Aorta (tissue), 5 donors: ENCODE measurements at regions not wholly inside any gene's neighbourhood (a gene's known extent, or its start where the extent isn't known, plus 50 kb on each side); places are given as distances from the start of the nearest gene placed in this dataset.
A peak's percentile ranks its signal among the peaks of the same experiment; 100 is the strongest.
"Not testable (repeated sequence)": the region's sequence is repeated elsewhere in the genome, so short reads cannot be mapped to it uniquely, and the experiment has no call there.

Source experiments
- ATAC-seq: fragments of 200-7000 bp; cut with Tn5 transposase; one replicate; pipeline ENCODE4 v1.9.1; 2022; ENCODE audit warnings: moderate library complexity; ENCODE audit not compliant: low FRiP score
- DNase-seq, 2 donors: peaks; one replicate each; pipeline ENCODE4 v3.0.0-alpha.2; 2020
- H3K27ac ChIP-seq, 2 donors: one replicate each; pipeline ENCODE4 v1.5.1; 2013; ENCODE audit warnings: low read length in 2 of 2, mild to moderate bottlenecking in 2 of 2, moderate library complexity in 2 of 2, control low read depth in 1 of 2, inconsistent platforms in 1 of 2, low read depth in 1 of 2
- H3K27me3 ChIP-seq, 2 donors: one replicate each; pipeline ENCODE4 v1.6.1; 2013; ENCODE audit warnings: control low read depth in 1 of 2, low read length in 1 of 2, mild to moderate bottlenecking in 1 of 2, moderate library complexity in 1 of 2; ENCODE audit not compliant: insufficient read depth in 2 of 2, control insufficient read depth in 1 of 2
- H3K36me3 ChIP-seq, 2 donors: one replicate each; pipeline ENCODE4 v1.6.1; 2013; ENCODE audit warnings: control low read depth in 1 of 2, low read length in 1 of 2, mild to moderate bottlenecking in 1 of 2; ENCODE audit not compliant: insufficient read depth in 2 of 2, control insufficient read depth in 1 of 2
- H3K4me1 ChIP-seq, 2 donors: one replicate each; pipeline ENCODE4 v1.6.1; 2013; ENCODE audit warnings: low read length in 2 of 2, control low read depth in 1 of 2, mild to moderate bottlenecking in 1 of 2, moderate library complexity in 1 of 2; ENCODE audit not compliant: insufficient read depth in 2 of 2, control insufficient read depth in 1 of 2
- H3K4me3 ChIP-seq, 2 donors: one replicate each; pipeline ENCODE4 v1.5.1; 2013; ENCODE audit warnings: low read length in 2 of 2, control low read depth in 1 of 2, mild to moderate bottlenecking in 1 of 2
- H3K9me3 ChIP-seq: one replicate; pipeline ENCODE4 v1.6.1; 2013; ENCODE audit warnings: mild to moderate bottlenecking, low read length; ENCODE audit not compliant: control insufficient read depth
- WGBS, 2 donors: extraction: QIAGEN DNeasy Blood & Tissue Kit; methylation state at CpG; one replicate each; pipeline ENCODE4 v1.1.7; 2013; 5-methylcytosine and 5-hydroxymethylcytosine counted together
- intact Hi-C, 2 donors: fragments of 100-400 bp; cut with DNase I; formaldehyde crosslinking; loops; one replicate each; pipeline versions ENCODE4 v1.14.2 to v1.15.0; 2022
- donor health status: healthy with polysubstance abuse.
- donor health status: Bipolar disorder and iron deficiency.
- donor health status: DM: no; HTN: no; CAD: no.
- donor health status: DM: no; HTN: no; CAD: no.
- donor health status: DM: yes; HTN: yes; CAD: no.

GRCh38 chr5:145517588-145517987 lies 317.6 kb downstream of the PRELID2 start:
- H3K36me3 ChIP-seq, H3K9me3 ChIP-seq, H3K4me3 ChIP-seq, H3K27me3 ChIP-seq, H3K4me1 ChIP-seq, H3K27ac ChIP-seq, intact Hi-C loops, DNase-seq, ATAC-seq: not testable (repeated sequence)

GRCh38 chr5:145511351-145511750 lies 323.8 kb downstream of the PRELID2 start:
- no peak overlapping the region for H3K27ac ChIP-seq
- H3K36me3 ChIP-seq, result no peaks in the 10 kb centered on the region
- no peak for DNase-seq
- 95 to 96% methylated on average over 3 of the region's 3 CpGs for WGBS, 2 donors
- no peak for ATAC-seq
- H3K27me3 ChIP-seq, result no peaks in the 10 kb centered on the region
- H3K4me1 ChIP-seq, result peaks cover 2 to 7% of the 10 kb centered on the region in 2 donors
- no peak overlapping the region for H3K4me3 ChIP-seq
- intact Hi-C loops, result no loop called here
- no peaks in the 10 kb centered on the region for H3K9me3 ChIP-seq

- WGBS, 2 donors, result 65 to 66% methylated on average over 2 of the region's 2 CpGs
- no peak overlapping the region for H3K27ac ChIP-seq
- DNase-seq (no peak), ATAC-seq (no peak)
- H3K4me1 ChIP-seq, result peaks cover 2 to 7% of the 10 kb centered on the region in 2 donors
- intact Hi-C loops, result no loop called here
- no peak overlapping the region for H3K4me3 ChIP-seq
- no peaks in the 10 kb centered on the region for H3K27me3 ChIP-seq
- H3K9me3 ChIP-seq, result no peaks in the 10 kb centered on the region
- H3K36me3 ChIP-seq, result no peaks in the 10 kb centered on the region
Observed at GRCh38 chr5:145510769-145511168, 324.4 kb downstream of the PRELID2 start.

- ATAC-seq (peak; percentile 72), DNase-seq (no peak)
- WGBS, 2 donors, result 21 to 29% methylated on average over 1 of the region's 1 CpG
- Histone ChIP-seq H3K4me1 (peaks cover 2 to 7% of the 10 kb centered on the region in 2 donors), H3K9me3 (no peaks in the 10 kb centered on the region), H3K27me3 (no peaks in the 10 kb centered on the region), H3K4me3 (no peak overlapping the region), H3K27ac (no peak overlapping the region), H3K36me3 (no peaks in the 10 kb centered on the region)
- intact Hi-C loops, result no loop called here
Observed at GRCh38 chr5:145510324-145510723, 324.8 kb downstream of the PRELID2 start.

GRCh38 chr5:145509336-145510136 lies 325.6 kb downstream of the PRELID2 start:
- intact Hi-C loops, result no loop called here
- Histone ChIP-seq H3K27me3 (no peaks in the 10 kb centered on the region), H3K27ac (peak overlapping the region in 1 of 2 donors; percentile 60), H3K4me3 (no peak overlapping the region), H3K36me3 (no peaks in the 10 kb centered on the region), H3K9me3 (no peaks in the 10 kb centered on the region), H3K4me1 (peaks cover 2 to 7% of the 10 kb centered on the region in 2 donors)
- 64 to 65% methylated on average over 2 of the region's 2 CpGs for WGBS, 2 donors
- DNase-seq (peak in 1 of 2 donors; percentile 53), ATAC-seq (no peak)

GRCh38 chr5:145506185-145506850 lies 328.8 kb downstream of the PRELID2 start:
- Histone ChIP-seq H3K4me1 (peaks cover 2 to 7% of the 10 kb centered on the region in 2 donors), H3K4me3 (no peak overlapping the region), H3K9me3 (no peaks in the 10 kb centered on the region), H3K27me3 (no peaks in the 10 kb centered on the region), H3K27ac (no peak overlapping the region), H3K36me3 (no peaks in the 10 kb centered on the region)
- no peak for ATAC-seq
- intact Hi-C loops, result no loop called here
- no peak for DNase-seq
- WGBS, 2 donors, result 96% methylated on average over 3 of the region's 3 CpGs

GRCh38 chr5:145502906-145503305 lies 332.2 kb downstream of the PRELID2 start:
- Histone ChIP-seq H3K36me3 (no peaks in the 10 kb centered on the region), H3K4me1 (no peaks in the 10 kb centered on the region), H3K27ac (no peak overlapping the region), H3K27me3 (no peaks in the 10 kb centered on the region), H3K4me3 (no peak overlapping the region), H3K9me3 (no peaks in the 10 kb centered on the region)
- ATAC-seq (no peak), DNase-seq (no peak)
- WGBS, 2 donors, result 95 to 100% methylated on average over 1 of the region's 1 CpG
- intact Hi-C loops, result no loop called here

- WGBS, 2 donors, result 94 to 96% methylated on average over 4 of the region's 4 CpGs
- Histone ChIP-seq H3K36me3 (no peaks in the 10 kb centered on the region), H3K9me3 (no peaks in the 10 kb centered on the region), H3K4me1 (peaks cover 0 to 3% of the 10 kb centered on the region in 2 donors), H3K4me3 (no peak overlapping the region), H3K27me3 (no peaks in the 10 kb centered on the region), H3K27ac (no peak overlapping the region)
- intact Hi-C loops, result no loop called here
- DNase-seq (no peak), ATAC-seq (no peak)
Observed at GRCh38 chr5:145500710-145501109, 334.4 kb downstream of the PRELID2 start.

- H3K36me3 ChIP-seq, result no peaks in the 10 kb centered on the region
- no peak for ATAC-seq
- H3K27me3 ChIP-seq, result no peaks in the 10 kb centered on the region
- no peak for DNase-seq
- peaks cover 0 to 5% of the 10 kb centered on the region in 2 donors for H3K4me1 ChIP-seq
- H3K9me3 ChIP-seq, result no peaks in the 10 kb centered on the region
- intact Hi-C loops, result no loop called here
- H3K4me3 ChIP-seq, result no peak overlapping the region
- WGBS, 2 donors, result 29 to 33% methylated on average over 4 of the region's 4 CpGs
- no peak overlapping the region for H3K27ac ChIP-seq
Observed at GRCh38 chr5:145499483-145499882, 335.7 kb downstream of the PRELID2 start.
